Right kidney (tissue), 1 donor: ENCODE measurements at regions not wholly inside any gene's neighbourhood (a gene's known extent, or its start where the extent isn't known, plus 50 kb on each side); places are given as distances from the start of the nearest gene placed in this dataset.
"Not testable (repeated sequence)": the region's sequence is repeated elsewhere in the genome, so short reads cannot be mapped to it uniquely, and the experiment has no call there.

Source experiments
- DNase-seq: peaks from one replicate; pipeline ENCODE4 v3.0.0-alpha.2; 2016

- DNase-seq, result no peak
Measured at GRCh38 chr4:141459020-141459419, 177.4 kb upstream of the IL15 start.

GRCh38 chr4:141462361-141462760 is 174.0 kb upstream of the IL15 start:
- no peak for DNase-seq

- no peak for DNase-seq
Measured at GRCh38 chr4:141463678-141464077, 172.7 kb upstream of the IL15 start.

- DNase-seq, result no peak
Measured at GRCh38 chr4:141464366-141464765, 172.0 kb upstream of the IL15 start.

- no peak for DNase-seq
Measured at GRCh38 chr4:141465171-141465570, 171.2 kb upstream of the IL15 start.

GRCh38 chr4:141467225-141467624 is 169.2 kb upstream of the IL15 start:
- no peak for DNase-seq

GRCh38 chr4:141469392-141469791 is 167.0 kb upstream of the IL15 start:
- DNase-seq, result no peak

GRCh38 chr4:141473026-141473540 is 163.3 kb upstream of the IL15 start:
- no peak for DNase-seq

GRCh38 chr4:141473952-141474351 is 162.4 kb upstream of the IL15 start:
- DNase-seq, result no peak

- no peak for DNase-seq
Measured at GRCh38 chr4:141480950-141481349, 155.4 kb upstream of the IL15 start.

GRCh38 chr4:141484298-141484697 is 152.1 kb upstream of the IL15 start:
- not testable (repeated sequence) for DNase-seq

- DNase-seq, result no peak
Measured at GRCh38 chr4:141486375-141486997, 149.9 kb upstream of the IL15 start.

- no peak for DNase-seq
Measured at GRCh38 chr4:141497627-141498026, 138.8 kb upstream of the IL15 start.

GRCh38 chr4:141499261-141499853 is 137.0 kb upstream of the IL15 start:
- no peak for DNase-seq

- DNase-seq, result no peak
Measured at GRCh38 chr4:141501395-141501794, 135.0 kb upstream of the IL15 start.

GRCh38 chr4:141501931-141502330 is 134.5 kb upstream of the IL15 start:
- DNase-seq, result no peak

- DNase-seq, result no peak
Measured at GRCh38 chr4:141502755-141503154, 133.6 kb upstream of the IL15 start.

- no peak for DNase-seq
Measured at GRCh38 chr4:141503260-141503659, 133.1 kb upstream of the IL15 start.

GRCh38 chr4:141511055-141511454 is 125.3 kb upstream of the IL15 start:
- DNase-seq, result no peak

- DNase-seq, result no peak
Measured at GRCh38 chr4:141513866-141514265, 122.5 kb upstream of the IL15 start.

GRCh38 chr4:141518222-141518621 is 118.2 kb upstream of the IL15 start:
- no peak for DNase-seq

- DNase-seq, result no peak
Measured at GRCh38 chr4:141524116-141524515, 112.3 kb upstream of the IL15 start.

- DNase-seq, result no peak
Measured at GRCh38 chr4:141524841-141525240, 111.5 kb upstream of the IL15 start.

GRCh38 chr4:141530627-141531026 is 105.8 kb upstream of the IL15 start:
- no peak for DNase-seq
